HEK293T (cell line): ENCODE measurements at regions not wholly inside any gene's neighbourhood (a gene's known extent, or its start where the extent isn't known, plus 50 kb on each side); places are given as distances from the start of the nearest gene placed in this dataset.

Source experiments
- CTCF ChIA-PET: fragments of 350-600 bp; formaldehyde crosslinking; extraction: SDS; loops from one replicate; lab custom pipeline; 2021; ENCODE audit warnings: antibody characterized with exemption, inconsistent platforms; lab: Yijun Ruan, JAX
- POLR2A ChIA-PET: fragments of 350-600 bp; formaldehyde crosslinking; extraction: SDS; loops from one replicate; lab custom pipeline; 2020; ENCODE audit warnings: antibody characterized with exemption, inconsistent platforms; lab: Yijun Ruan, JAX
- DNase-seq: peaks from one replicate; pipeline ENCODE4 v3.0.0; 2012; ENCODE audit warnings: mixed read lengths; ENCODE audit errors: extremely low spot score
- ARNT ChIP-seq: fragments of 450-650 bp; IDR thresholded peaks from 2 replicates; pipeline ENCODE4 v1.6.1; 2017; ENCODE audit warnings: mild to moderate bottlenecking
- BHLHE40 ChIP-seq: fragments of 450-650 bp; IDR thresholded peaks from 2 replicates; pipeline ENCODE4 v1.6.1; 2016; ENCODE audit warnings: mild to moderate bottlenecking, moderate library complexity, borderline replicate concordance
- CTBP1 ChIP-seq: fragments of 450-650 bp; IDR thresholded peaks from 2 replicates; pipeline ENCODE4 v1.6.1; 2016; ENCODE audit warnings: borderline replicate concordance
- ELF4 ChIP-seq: fragments of 450-650 bp; IDR thresholded peaks from 2 replicates; pipeline ENCODE4 v1.6.1; 2017; ENCODE audit warnings: antibody characterized with exemption
- FOXA1 ChIP-seq: fragments of 450-650 bp; IDR thresholded peaks from 2 replicates; pipeline ENCODE4 v1.6.1; 2016; ENCODE audit warnings: mild to moderate bottlenecking
- FOXK2 ChIP-seq: fragments of 450-650 bp; IDR thresholded peaks from 2 replicates; pipeline ENCODE4 v1.6.1; 2016; ENCODE audit warnings: mild to moderate bottlenecking
- FOXM1 ChIP-seq: fragments of 450-650 bp; IDR thresholded peaks from 2 replicates; pipeline ENCODE4 v1.6.1; 2017; ENCODE audit warnings: mild to moderate bottlenecking, borderline replicate concordance
- HDGF ChIP-seq: fragments of 450-650 bp; IDR thresholded peaks from 2 replicates; pipeline ENCODE4 v1.6.1; 2017; ENCODE audit warnings: antibody characterized with exemption, borderline replicate concordance
- L3MBTL2 ChIP-seq: fragments of 450-650 bp; conservative IDR thresholded peaks from 2 replicates; pipeline ENCODE4 v1.6.1; 2016; ENCODE audit warnings: mild to moderate bottlenecking
- LEF1 ChIP-seq: fragments of 450-650 bp; IDR thresholded peaks from 2 replicates; pipeline ENCODE4 v1.6.1; 2017; ENCODE audit warnings: mild to moderate bottlenecking, borderline replicate concordance
- NFRKB ChIP-seq: fragments of 450-650 bp; IDR thresholded peaks from 2 replicates; pipeline ENCODE4 v1.6.1; 2016; ENCODE audit warnings: mild to moderate bottlenecking, moderate library complexity
- PKNOX1 ChIP-seq: fragments of 450-650 bp; IDR thresholded peaks from 2 replicates; pipeline ENCODE4 v1.6.1; 2016
- SP1 ChIP-seq: fragments of 450-650 bp; IDR thresholded peaks from 2 replicates; pipeline ENCODE4 v1.6.1; 2017
- SUZ12 ChIP-seq: fragments of 450-650 bp; IDR thresholded peaks from 2 replicates; pipeline ENCODE4 v1.6.1; 2016; ENCODE audit warnings: mild to moderate bottlenecking
- TARDBP ChIP-seq: fragments of 450-650 bp; IDR thresholded peaks from 2 replicates; pipeline ENCODE4 v1.6.1; 2016
- ZNF384 ChIP-seq: fragments of 450-650 bp; IDR thresholded peaks from 2 replicates; pipeline ENCODE4 v1.6.1; 2016

- ChIA-PET CTCF (no interaction called here), POLR2A (no interaction called here)
- TF ChIP-seq FOXM1, result no peak
- no peak for TF ChIP-seq SUZ12
- TF ChIP-seq CTBP1, result no peak
- no peak for TF ChIP-seq L3MBTL2
- TF ChIP-seq LEF1, result no peak
- TF ChIP-seq FOXK2, result no peak
- no peak for TF ChIP-seq BHLHE40
- TF ChIP-seq PKNOX1, result no peak
- no peak for TF ChIP-seq ZNF384
- TF ChIP-seq HDGF, result no peak
- no peak for TF ChIP-seq NFRKB
- TF ChIP-seq SP1, result no peak
- no peak for TF ChIP-seq ARNT
- TF ChIP-seq ELF4, result no peak
- TF ChIP-seq FOXA1, result no peak
- TF ChIP-seq TARDBP, result no peak
- DNase-seq, result no peak
These were observed 500.3 kb upstream of the C1orf87 start for GRCh38 chr1:60573726-60574409.

- ChIA-PET CTCF (no interaction called here), POLR2A (no interaction called here)
- DNase-seq, result no peak
- no peak for TF ChIP-seq SP1
- TF ChIP-seq PKNOX1, result no peak
- no peak for TF ChIP-seq NFRKB
- no peak for TF ChIP-seq HDGF
- TF ChIP-seq ARNT, result no peak
- TF ChIP-seq L3MBTL2, result no peak
These were observed 499.6 kb upstream of the C1orf87 start for GRCh38 chr1:60573121-60573520.

- TF ChIP-seq FOXM1 (no peak), L3MBTL2 (no peak), LEF1 (no peak), BHLHE40 (no peak), PKNOX1 (no peak), HDGF (no peak), ELF4 (no peak), SUZ12 (no peak), TARDBP (no peak), ZNF384 (no peak), FOXK2 (no peak), NFRKB (no peak), ARNT (no peak), SP1 (no peak)
- CTCF ChIA-PET, result no interaction called here
- POLR2A ChIA-PET, result no interaction called here
- no peak for DNase-seq
These were observed 498.8 kb upstream of the C1orf87 start for GRCh38 chr1:60572378-60572777.

- DNase-seq, result no peak
- ChIA-PET POLR2A (no interaction called here), CTCF (no interaction called here)
- TF ChIP-seq FOXK2 (no peak), NFRKB (no peak), ELF4 (no peak), HDGF (no peak), PKNOX1 (no peak), ZNF384 (no peak), LEF1 (no peak), CTBP1 (no peak), ARNT (no peak), BHLHE40 (no peak)
These were observed 498.2 kb upstream of the C1orf87 start for GRCh38 chr1:60571811-60572210.

- TF ChIP-seq ZNF384 (no peak), ARNT (no peak), FOXA1 (no peak), BHLHE40 (no peak), CTBP1 (no peak), NFRKB (no peak), TARDBP (no peak), SUZ12 (no peak)
- no peak for DNase-seq
- POLR2A ChIA-PET, result no interaction called here
- CTCF ChIA-PET, result interaction anchor here (1.3 kb wide), 1 partner anchor 196 kb away, joined by 3 read pairs; no protein-coding TSS in a partner anchor
These were observed 495.6 kb upstream of the C1orf87 start for GRCh38 chr1:60569189-60569588.

- POLR2A ChIA-PET, result no interaction called here
- DNase-seq, result no peak
- CTCF ChIA-PET, result no interaction called here
- TF ChIP-seq PKNOX1 (no peak), FOXA1 (no peak), NFRKB (no peak), L3MBTL2 (no peak)
These were observed 493.7 kb upstream of the C1orf87 start for GRCh38 chr1:60567256-60567655.
